Muscle layer of duodenum (tissue), 2 donors: ENCODE measurements at regions not wholly inside any gene's neighbourhood (a gene's known extent, or its start where the extent isn't known, plus 50 kb on each side); places are given as distances from the start of the nearest gene placed in this dataset.

Source experiments
- H3K27ac ChIP-seq: one replicate; pipeline ENCODE4 v1.7.0; 2013; ENCODE audit warnings: mild to moderate bottlenecking, low read length
- H3K27me3 ChIP-seq: one replicate; pipeline ENCODE4 v1.7.0; 2013; ENCODE audit warnings: low read depth, mild to moderate bottlenecking, control low read depth, low read length
- H3K36me3 ChIP-seq, 2 donors: one replicate each; pipeline ENCODE4 v1.7.0; 2013; ENCODE audit warnings: low read length in 2 of 2, control low read depth in 1 of 2, mild to moderate bottlenecking in 1 of 2; ENCODE audit not compliant: insufficient read depth in 2 of 2, control insufficient read depth in 1 of 2
- H3K4me1 ChIP-seq, 2 donors: one replicate each; pipeline ENCODE4 v1.7.0; 2013; ENCODE audit warnings: low read length in 2 of 2, mild to moderate bottlenecking in 2 of 2, control low read depth in 1 of 2, moderate library complexity in 1 of 2; ENCODE audit not compliant: insufficient read depth in 2 of 2, control insufficient read depth in 1 of 2
- H3K4me3 ChIP-seq, 2 donors: one replicate each; pipeline ENCODE4 v1.7.0; 2013; ENCODE audit warnings: low read length in 2 of 2, low read depth in 1 of 2, mild to moderate bottlenecking in 1 of 2
- H3K9me3 ChIP-seq, 2 donors: one replicate each; pipeline ENCODE4 v1.7.0; 2013; ENCODE audit warnings: low read length in 2 of 2, control low read depth in 1 of 2, mild to moderate bottlenecking in 1 of 2; ENCODE audit not compliant: control insufficient read depth in 1 of 2
- donor health status: healthy.

GRCh38 chr1:244920911-244921761 lies 56.8 kb upstream of the HNRNPU start:
- Histone ChIP-seq H3K27me3 (no peaks in the 10 kb centered on the region), H3K4me3 (no peak overlapping the region), H3K4me1 (peaks cover 0 to 6% of the 10 kb centered on the region in 2 donors), H3K9me3 (no peaks in the 10 kb centered on the region), H3K36me3 (no peaks in the 10 kb centered on the region), H3K27ac (no peak overlapping the region)

GRCh38 chr1:244919320-244920282 lies 55.3 kb upstream of the HNRNPU start:
- Histone ChIP-seq H3K27ac (no peak overlapping the region), H3K36me3 (no peaks in the 10 kb centered on the region), H3K9me3 (no peaks in the 10 kb centered on the region), H3K27me3 (no peaks in the 10 kb centered on the region), H3K4me1 (peaks cover 0 to 6% of the 10 kb centered on the region in 2 donors), H3K4me3 (peak overlapping the region; percentile 65 to 85)

- Histone ChIP-seq H3K27ac (no peak overlapping the region), H3K9me3 (no peaks in the 10 kb centered on the region), H3K36me3 (no peaks in the 10 kb centered on the region), H3K27me3 (no peaks in the 10 kb centered on the region), H3K4me3 (peak overlapping the region; percentile 65 to 85), H3K4me1 (peaks cover 0 to 6% of the 10 kb centered on the region in 2 donors)
Observed at GRCh38 chr1:244918421-244919319, 54.3 kb upstream of the HNRNPU start.

- Histone ChIP-seq H3K27ac (no peak overlapping the region), H3K4me1 (peaks cover 0 to 6% of the 10 kb centered on the region in 2 donors), H3K9me3 (no peaks in the 10 kb centered on the region), H3K36me3 (no peaks in the 10 kb centered on the region), H3K27me3 (no peaks in the 10 kb centered on the region), H3K4me3 (no peak overlapping the region)
Observed at GRCh38 chr1:244917073-244917670, 52.8 kb upstream of the HNRNPU start.

GRCh38 chr1:244915736-244916135 lies 51.4 kb upstream of the HNRNPU start:
- no peaks in the 10 kb centered on the region for H3K27me3 ChIP-seq

GRCh38 chr1:244914761-244915160 lies 50.4 kb upstream of the HNRNPU start:
- no peaks in the 10 kb centered on the region for H3K9me3 ChIP-seq
- no peaks in the 10 kb centered on the region for H3K27me3 ChIP-seq
- H3K4me1 ChIP-seq, result peaks cover 0 to 6% of the 10 kb centered on the region in 2 donors
- H3K36me3 ChIP-seq, result no peaks in the 10 kb centered on the region
- H3K4me3 ChIP-seq, result no peak overlapping the region
- no peak overlapping the region for H3K27ac ChIP-seq

More at GRCh38 chr1:244915736-244916135, 51.4 kb upstream of the HNRNPU start:
- H3K9me3 ChIP-seq, result no peaks in the 10 kb centered on the region
- no peak overlapping the region for H3K4me3 ChIP-seq
- H3K36me3 ChIP-seq, result no peaks in the 10 kb centered on the region
- H3K4me1 ChIP-seq, result peaks cover 0 to 6% of the 10 kb centered on the region in 2 donors
- H3K27ac ChIP-seq, result no peak overlapping the region
